Effector memory CD8-positive, alpha-beta T cell (primary cell): ENCODE measurements at regions not wholly inside any gene's neighbourhood (a gene's known extent, or its start where the extent isn't known, plus 50 kb on each side); places are given as distances from the start of the nearest gene placed in this dataset.
"Not testable (repeated sequence)": the region's sequence is repeated elsewhere in the genome, so short reads cannot be mapped to it uniquely, and the experiment has no call there.

ENCODE experiments used
- ATAC-seq: fragments of 150-1000 bp; cut with Tn5 transposase; replicated peaks from 2 replicates; pipeline ENCODE4 v1.10.0; 2021; ENCODE audit warnings: mild to moderate bottlenecking, moderate library complexity
- DNase-seq, 3 experiments: peaks; one replicate each; pipeline ENCODE4 v3.0.0; 2021
- H3K27ac Mint-ChIP-seq, 2 donors: one replicate each; pipeline ENCODE4 v1.8.0; 2022; ENCODE audit warnings: mild to moderate bottlenecking in 2 of 2, mixed read lengths in 2 of 2, moderate library complexity in 2 of 2
- H3K27me3 Mint-ChIP-seq, 2 donors: one replicate each; pipeline ENCODE4 v1.8.0; 2022; ENCODE audit warnings: mixed read lengths in 2 of 2
- H3K36me3 Mint-ChIP-seq: one replicate; pipeline ENCODE4 v1.8.0; 2022; ENCODE audit warnings: mild to moderate bottlenecking, moderate library complexity, mixed read lengths; ENCODE audit not compliant: insufficient read depth
- H3K4me1 Mint-ChIP-seq, 2 donors: one replicate each; pipeline ENCODE4 v1.8.0; 2022; ENCODE audit warnings: low read depth in 2 of 2, mixed read lengths in 2 of 2
- H3K4me3 Mint-ChIP-seq, 2 donors: one replicate each; pipeline ENCODE4 v1.8.0; 2022; ENCODE audit warnings: mild to moderate bottlenecking in 2 of 2, mixed read lengths in 2 of 2, moderate library complexity in 2 of 2
- H3K9me3 Mint-ChIP-seq, 2 donors: one replicate each; pipeline ENCODE4 v1.8.0; 2022; ENCODE audit warnings: mixed read lengths in 2 of 2

GRCh38 chr2:87531968-87532715 lies 215.7 kb upstream of the PLGLB2 start:
- not testable (repeated sequence) for ATAC-seq, DNase-seq, H3K4me1 Mint-ChIP-seq, H3K9me3 Mint-ChIP-seq, H3K27me3 Mint-ChIP-seq, H3K36me3 Mint-ChIP-seq, H3K4me3 Mint-ChIP-seq
- H3K27ac Mint-ChIP-seq, result peak overlapping the region in 1 of 2 donors; percentile 41

- not testable (repeated sequence) for H3K27me3 Mint-ChIP-seq, H3K9me3 Mint-ChIP-seq, H3K4me3 Mint-ChIP-seq, DNase-seq, H3K36me3 Mint-ChIP-seq, H3K27ac Mint-ChIP-seq
- ATAC-seq, result peak; percentile 18
- peaks cover 4 to 12% of the 10 kb centered on the region in 2 donors for H3K4me1 Mint-ChIP-seq
These were observed 214.3 kb upstream of the PLGLB2 start for GRCh38 chr2:87533390-87534272.

- not testable (repeated sequence) for ATAC-seq, H3K4me3 Mint-ChIP-seq, DNase-seq, H3K27ac Mint-ChIP-seq, H3K27me3 Mint-ChIP-seq, H3K9me3 Mint-ChIP-seq, H3K36me3 Mint-ChIP-seq
- peaks cover 4 to 12% of the 10 kb centered on the region in 2 donors for H3K4me1 Mint-ChIP-seq
These were observed 213.5 kb upstream of the PLGLB2 start for GRCh38 chr2:87534273-87534889.

GRCh38 chr2:87536427-87536826 lies 211.5 kb upstream of the PLGLB2 start:
- H3K4me1 Mint-ChIP-seq, result peaks cover 4 to 12% of the 10 kb centered on the region in 2 donors
- H3K4me3 Mint-ChIP-seq, H3K27ac Mint-ChIP-seq, H3K36me3 Mint-ChIP-seq, DNase-seq, H3K27me3 Mint-ChIP-seq, ATAC-seq, H3K9me3 Mint-ChIP-seq: not testable (repeated sequence)

- not testable (repeated sequence) for H3K36me3 Mint-ChIP-seq, H3K27me3 Mint-ChIP-seq, H3K9me3 Mint-ChIP-seq, DNase-seq
- ATAC-seq, result peak; percentile 63
- H3K27ac Mint-ChIP-seq, result peak overlapping the region in 1 of 2 donors; percentile 96
- H3K4me3 Mint-ChIP-seq, result peak overlapping the region; percentile 33 to 58
- H3K4me1 Mint-ChIP-seq, result peaks cover 4 to 11% of the 10 kb centered on the region in 2 donors
These were observed 210.6 kb upstream of the PLGLB2 start for GRCh38 chr2:87537251-87537671.

- not testable (repeated sequence) for H3K4me3 Mint-ChIP-seq, DNase-seq, H3K36me3 Mint-ChIP-seq, H3K9me3 Mint-ChIP-seq, H3K4me1 Mint-ChIP-seq, H3K27ac Mint-ChIP-seq, H3K27me3 Mint-ChIP-seq
- ATAC-seq, result peak; percentile 63
These were observed 209.6 kb upstream of the PLGLB2 start for GRCh38 chr2:87538268-87538667.

- H3K4me1 Mint-ChIP-seq, H3K4me3 Mint-ChIP-seq, H3K27me3 Mint-ChIP-seq, ATAC-seq, H3K36me3 Mint-ChIP-seq, H3K27ac Mint-ChIP-seq, DNase-seq, H3K9me3 Mint-ChIP-seq: not testable (repeated sequence)
These were observed 208.5 kb upstream of the PLGLB2 start for GRCh38 chr2:87539151-87539943.

- H3K4me1 Mint-ChIP-seq, H3K4me3 Mint-ChIP-seq, H3K36me3 Mint-ChIP-seq, H3K27me3 Mint-ChIP-seq, ATAC-seq, H3K9me3 Mint-ChIP-seq, DNase-seq, H3K27ac Mint-ChIP-seq: not testable (repeated sequence)
These were observed 207.6 kb upstream of the PLGLB2 start for GRCh38 chr2:87540242-87540641.

- not testable (repeated sequence) for H3K27ac Mint-ChIP-seq, ATAC-seq, H3K27me3 Mint-ChIP-seq, DNase-seq, H3K4me3 Mint-ChIP-seq, H3K9me3 Mint-ChIP-seq, H3K36me3 Mint-ChIP-seq, H3K4me1 Mint-ChIP-seq
These were observed 205.2 kb upstream of the PLGLB2 start for GRCh38 chr2:87542599-87543174.

GRCh38 chr2:87543797-87544196 lies 204.1 kb upstream of the PLGLB2 start:
- H3K4me3 Mint-ChIP-seq, ATAC-seq, H3K4me1 Mint-ChIP-seq, H3K27ac Mint-ChIP-seq, H3K9me3 Mint-ChIP-seq, DNase-seq, H3K27me3 Mint-ChIP-seq, H3K36me3 Mint-ChIP-seq: not testable (repeated sequence)

- ATAC-seq, H3K9me3 Mint-ChIP-seq, H3K27me3 Mint-ChIP-seq, DNase-seq, H3K27ac Mint-ChIP-seq, H3K36me3 Mint-ChIP-seq, H3K4me3 Mint-ChIP-seq, H3K4me1 Mint-ChIP-seq: not testable (repeated sequence)
These were observed 200.8 kb upstream of the PLGLB2 start for GRCh38 chr2:87547106-87547505.

- H3K4me3 Mint-ChIP-seq, H3K9me3 Mint-ChIP-seq, H3K4me1 Mint-ChIP-seq, H3K27me3 Mint-ChIP-seq, H3K36me3 Mint-ChIP-seq, H3K27ac Mint-ChIP-seq, DNase-seq, ATAC-seq: not testable (repeated sequence)
These were observed 199.9 kb upstream of the PLGLB2 start for GRCh38 chr2:87547966-87548365.
